CD4-positive, alpha-beta T cell (primary cell): ENCODE measurements at regions not wholly inside any gene's neighbourhood (a gene's known extent, or its start where the extent isn't known, plus 50 kb on each side); places are given as distances from the start of the nearest gene placed in this dataset.

ENCODE experiments used
- ATAC-seq: fragments of 200-7000 bp; cut with Tn5 transposase; one replicate; pipeline ENCODE4 v1.10.0; 2022; ENCODE audit warnings: mild to moderate bottlenecking; ENCODE audit not compliant: poor library complexity
- CTCF ChIA-PET: fragments of 350-600 bp; sonication (Branson Sonifier 250); formaldehyde crosslinking; loops from one replicate; lab custom pipeline; 2021; ENCODE audit warnings: antibody characterized with exemption, inconsistent platforms; lab: Charles Lee
- POLR2A ChIA-PET: fragments of 350-600 bp; sonication (Branson Sonifier 250); formaldehyde crosslinking; loops from one replicate; lab custom pipeline; 2021; ENCODE audit warnings: antibody characterized with exemption, inconsistent platforms; lab: Charles Lee
- DNase-seq, 14 experiments: peaks; one replicate each; pipeline ENCODE4 v3.0.0-alpha.2; 2013 to 2020; ENCODE audit warnings: mixed read lengths in 2 of 14
- H3K27ac ChIP-seq, 2 donors: one replicate each; pipeline versions ENCODE4 v1.5.1 to v1.7.0; 2013; ENCODE audit warnings: low read length in 2 of 2, low read depth in 1 of 2, mild to moderate bottlenecking in 1 of 2
- H3K27me3 ChIP-seq, 2 experiments: 1 replicate in 1 of 2; 2 replicates in 1 of 2; pipeline versions ENCODE4 v1.6.1 to v1.7.0; 2013; ENCODE audit warnings: low read length in 2 of 2, control low read depth in 1 of 2, mild to moderate bottlenecking in 1 of 2, moderate library complexity in 1 of 2; ENCODE audit not compliant: insufficient read depth in 2 of 2, control insufficient read depth in 1 of 2
- H3K36me3 ChIP-seq: one replicate; pipeline ENCODE4 v1.6.1; 2013; ENCODE audit warnings: low read length, control low read depth; ENCODE audit not compliant: insufficient read depth
- H3K4me1 ChIP-seq: one replicate; pipeline ENCODE4 v1.6.1; 2013; ENCODE audit warnings: low read length, control low read depth; ENCODE audit not compliant: insufficient read depth
- H3K4me3 ChIP-seq: one replicate; pipeline ENCODE4 v1.5.1; 2013; ENCODE audit warnings: mild to moderate bottlenecking, low read length, moderate library complexity
- H3K9me3 ChIP-seq, 2 experiments: 1 replicate in 1 of 2; 2 replicates in 1 of 2; pipeline versions ENCODE4 v1.6.1 to v1.7.0; 2013; ENCODE audit warnings: low read length in 2 of 2, mild to moderate bottlenecking in 2 of 2, control low read depth in 1 of 2, moderate library complexity in 1 of 2; ENCODE audit not compliant: control insufficient read depth in 1 of 2, insufficient read depth in 1 of 2
- H3K27ac Mint-ChIP-seq: one replicate; pipeline ENCODE4 v1.8.0; 2020; ENCODE audit warnings: mixed read lengths
- H3K27me3 Mint-ChIP-seq: one replicate; pipeline ENCODE4 v1.8.0; 2021; ENCODE audit warnings: mixed read lengths
- H3K36me3 Mint-ChIP-seq: one replicate; pipeline ENCODE4 v1.8.0; 2021; ENCODE audit warnings: low read depth, mixed read lengths
- H3K4me1 Mint-ChIP-seq: one replicate; pipeline ENCODE4 v1.8.0; 2021; ENCODE audit warnings: low read depth, mixed read lengths
- H3K4me3 Mint-ChIP-seq: one replicate; pipeline ENCODE4 v1.8.0; 2020; ENCODE audit warnings: mild to moderate bottlenecking, mixed read lengths
- H3K9me3 Mint-ChIP-seq: one replicate; pipeline ENCODE4 v1.8.0; 2020; ENCODE audit warnings: mixed read lengths
- intact Hi-C, 2 experiments: fragments of 100-400 bp; cut with DNase I in 1 of 2; cut with micrococcal nuclease in 1 of 2; formaldehyde crosslinking; loops; one replicate each; pipeline versions ENCODE4 v1.15.1 to v1.9.0; 2023 to 2025; cut with DNase I, micrococcal nuclease
- TF ChIP-seq, protein P1 (sequence below): fragments of 200-600 bp; IDR thresholded peaks from one replicate; pipeline ENCODE4 v1.8.0; 2022; ENCODE audit warnings: antibody characterized with exemption, mild to moderate bottlenecking

DNA sequence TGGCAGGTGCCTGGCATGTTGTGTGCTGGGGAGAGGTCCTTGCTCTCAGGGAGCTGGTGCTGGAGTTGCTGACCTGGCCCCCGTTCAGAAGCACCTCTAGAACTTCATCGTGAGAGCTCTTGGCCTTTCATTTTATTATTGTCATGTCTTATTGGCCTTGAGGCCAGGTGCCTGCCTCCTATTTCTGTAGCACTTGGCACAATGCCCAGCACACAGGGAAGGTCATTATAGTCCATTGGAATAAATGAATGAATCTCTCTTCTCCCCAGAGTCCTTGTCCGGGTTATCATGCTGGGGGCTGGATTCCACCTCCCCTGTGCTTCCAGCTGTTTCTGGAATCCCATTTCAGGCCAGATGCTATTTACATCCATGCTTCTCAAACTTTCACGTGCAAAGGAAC lies 169.2 kb downstream of the HAPSTR1 start:
- Histone ChIP-seq H3K4me1 (no peaks in the 10 kb centered on the region), H3K27me3 (peaks cover 0 to 7% of the 10 kb centered on the region in 2 experiments), H3K4me3 (no peak overlapping the region), H3K9me3 (no peaks in the 10 kb centered on the region), H3K36me3 (no peaks in the 10 kb centered on the region), H3K27ac (no peak overlapping the region)
- DNase-seq: no peak
- CTCF ChIA-PET: no interaction called here
- TF ChIP-seq, protein P1, sequence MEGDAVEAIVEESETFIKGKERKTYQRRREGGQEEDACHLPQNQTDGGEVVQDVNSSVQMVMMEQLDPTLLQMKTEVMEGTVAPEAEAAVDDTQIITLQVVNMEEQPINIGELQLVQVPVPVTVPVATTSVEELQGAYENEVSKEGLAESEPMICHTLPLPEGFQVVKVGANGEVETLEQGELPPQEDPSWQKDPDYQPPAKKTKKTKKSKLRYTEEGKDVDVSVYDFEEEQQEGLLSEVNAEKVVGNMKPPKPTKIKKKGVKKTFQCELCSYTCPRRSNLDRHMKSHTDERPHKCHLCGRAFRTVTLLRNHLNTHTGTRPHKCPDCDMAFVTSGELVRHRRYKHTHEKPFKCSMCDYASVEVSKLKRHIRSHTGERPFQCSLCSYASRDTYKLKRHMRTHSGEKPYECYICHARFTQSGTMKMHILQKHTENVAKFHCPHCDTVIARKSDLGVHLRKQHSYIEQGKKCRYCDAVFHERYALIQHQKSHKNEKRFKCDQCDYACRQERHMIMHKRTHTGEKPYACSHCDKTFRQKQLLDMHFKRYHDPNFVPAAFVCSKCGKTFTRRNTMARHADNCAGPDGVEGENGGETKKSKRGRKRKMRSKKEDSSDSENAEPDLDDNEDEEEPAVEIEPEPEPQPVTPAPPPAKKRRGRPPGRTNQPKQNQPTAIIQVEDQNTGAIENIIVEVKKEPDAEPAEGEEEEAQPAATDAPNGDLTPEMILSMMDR: no peak
- no peak overlapping the region for H3K27ac Mint-ChIP-seq
- H3K36me3 Mint-ChIP-seq: no peaks in the 10 kb centered on the region
- peaks cover 36% of the 10 kb centered on the region for H3K27me3 Mint-ChIP-seq
- POLR2A ChIA-PET: no interaction called here
- H3K4me1 Mint-ChIP-seq: no peaks in the 10 kb centered on the region
- H3K4me3 Mint-ChIP-seq: no peak overlapping the region
- H3K9me3 Mint-ChIP-seq: no peaks in the 10 kb centered on the region
- intact Hi-C loops: no loop called here
- ATAC-seq: no peak

DNA sequence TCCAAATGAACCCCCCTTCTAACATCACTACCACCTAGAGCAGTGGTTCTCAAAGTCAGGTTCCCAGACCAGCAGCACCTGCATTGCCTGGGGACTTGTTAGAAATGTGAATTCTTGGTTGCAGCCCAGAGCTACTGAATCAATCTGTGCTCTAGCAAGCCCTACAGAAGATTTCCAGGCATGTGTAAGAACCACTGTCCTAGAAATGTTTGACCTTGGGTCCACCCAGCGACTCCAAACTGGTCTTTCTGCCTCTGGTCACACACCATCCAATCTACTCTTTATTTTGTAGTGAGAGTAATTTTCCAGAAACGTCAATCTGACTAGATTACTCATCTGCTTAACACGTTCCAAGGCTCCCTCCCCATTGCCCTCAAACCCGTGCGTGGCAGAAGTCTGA lies 169.9 kb downstream of the HAPSTR1 start:
- ATAC-seq: no peak
- ChIA-PET POLR2A (no interaction called here), CTCF (no interaction called here)
- DNase-seq: no peak
- no peaks in the 10 kb centered on the region for H3K36me3 Mint-ChIP-seq
- H3K27ac Mint-ChIP-seq: no peak overlapping the region
- intact Hi-C loops: no loop called here
- H3K4me3 Mint-ChIP-seq: no peak overlapping the region
- H3K4me1 ChIP-seq: no peaks in the 10 kb centered on the region
- peaks cover 0 to 6% of the 10 kb centered on the region in 2 experiments for H3K27me3 ChIP-seq
- no peak overlapping the region for H3K4me3 ChIP-seq
- H3K27ac ChIP-seq: no peak overlapping the region
- TF ChIP-seq, protein P1: no peak
- no peaks in the 10 kb centered on the region for H3K9me3 ChIP-seq
- H3K4me1 Mint-ChIP-seq: no peaks in the 10 kb centered on the region
- H3K36me3 ChIP-seq: no peaks in the 10 kb centered on the region
- no peaks in the 10 kb centered on the region for H3K9me3 Mint-ChIP-seq
- H3K27me3 Mint-ChIP-seq: peaks cover 32% of the 10 kb centered on the region

DNA sequence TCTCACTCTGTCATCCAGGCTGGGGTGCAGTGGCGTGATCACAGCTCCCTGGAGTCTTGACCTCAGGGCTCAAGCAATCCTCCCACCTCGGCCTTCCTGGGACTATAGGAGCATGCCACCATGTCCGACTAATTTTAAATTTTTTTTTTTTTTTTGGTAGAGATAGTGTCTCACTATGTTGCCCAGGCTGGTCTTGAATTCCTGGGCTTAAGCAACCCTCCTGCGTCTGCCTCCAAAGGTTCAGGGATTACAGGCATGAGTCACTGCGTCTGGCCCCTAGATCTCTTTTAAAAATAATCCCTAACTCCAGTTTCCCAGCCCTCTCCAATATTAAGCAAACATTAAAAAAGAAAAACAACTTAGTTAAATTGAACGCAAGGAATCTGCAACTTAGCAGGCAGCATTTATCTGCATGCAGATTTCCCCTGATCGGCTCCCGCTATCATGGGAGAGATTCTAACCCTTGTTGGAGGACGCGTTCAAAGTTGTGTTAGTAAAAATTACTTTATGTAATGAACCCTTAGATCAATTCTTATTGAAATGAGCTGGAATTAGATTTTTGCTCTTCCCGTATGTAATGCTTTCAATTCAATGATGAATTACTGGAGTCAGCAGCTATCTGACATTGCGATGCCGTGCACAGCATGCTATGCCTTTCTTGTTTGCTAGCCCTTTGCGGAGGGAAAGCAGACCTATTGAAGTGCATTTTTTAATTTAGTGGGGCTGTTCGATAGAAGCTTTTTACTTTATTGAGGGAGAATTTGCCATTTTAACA lies 171.7 kb downstream of the HAPSTR1 start:
- H3K27ac ChIP-seq: no peak overlapping the region
- Mint-ChIP-seq H3K36me3 (no peaks in the 10 kb centered on the region), H3K9me3 (no peaks in the 10 kb centered on the region), H3K27me3 (peaks cover 34% of the 10 kb centered on the region), H3K27ac (no peak overlapping the region), H3K4me1 (no peaks in the 10 kb centered on the region), H3K4me3 (no peak overlapping the region)
- TF ChIP-seq, protein P1: no peak
- no peak for DNase-seq
- H3K36me3 ChIP-seq: no peaks in the 10 kb centered on the region
- CTCF ChIA-PET: no interaction called here
- POLR2A ChIA-PET: no interaction called here
- H3K9me3 ChIP-seq: no peaks in the 10 kb centered on the region
- H3K4me3 ChIP-seq: no peak overlapping the region
- ATAC-seq: no peak
- intact Hi-C loops: no loop called here
- H3K4me1 ChIP-seq: no peaks in the 10 kb centered on the region
- H3K27me3 ChIP-seq: peaks cover 0 to 5% of the 10 kb centered on the region in 2 experiments
